ENCODE measurements at regions not wholly inside any gene's neighbourhood (a gene's known extent, or its start where the extent isn't known, plus 50 kb on each side); places are given as distances from the start of the nearest gene placed in this dataset.

- TF ChIP-seq CTCF (IDR thresholded peaks at IDR 0.05; ENCODE audit: poor library complexity), result no peak
- TF ChIP-seq EZH2 (IDR thresholded peaks at IDR 0.05; ENCODE audit: borderline replicate concordance), result no peak
Observed at GRCh38 chr6:93571346-93571745, 152.0 kb upstream of the EPHA7 start.
